ENCODE measurements at regions not wholly inside any gene's neighbourhood (a gene's known extent, or its start where the extent isn't known, plus 50 kb on each side); places are given as distances from the start of the nearest gene placed in this dataset.

- no peak overlapping the region for H3K4me3 Mint-ChIP-seq (ENCODE audit: low read depth, unreplicated experiment)
- BruUV-seq (replicated peaks): no TSS peak
- CTCF ChIA-PET: no interaction called here
- no peak for DNase-seq
- no peak overlapping the region for H3K27ac Mint-ChIP-seq (ENCODE audit: unreplicated experiment)
- H3K9me3 Mint-ChIP-seq (ENCODE audit: low read depth, unreplicated experiment): peaks cover 2% of the 10 kb centered on the region
- H3K27me3 Mint-ChIP-seq (ENCODE audit: unreplicated experiment): no peaks in the 10 kb centered on the region
- intact Hi-C loops (cut with micrococcal nuclease; ENCODE audit: unreplicated experiment): no loop called here
- H3K36me3 Mint-ChIP-seq (ENCODE audit: insufficient read depth, unreplicated experiment): no peaks in the 10 kb centered on the region
- TF ChIP-seq, protein P1, sequence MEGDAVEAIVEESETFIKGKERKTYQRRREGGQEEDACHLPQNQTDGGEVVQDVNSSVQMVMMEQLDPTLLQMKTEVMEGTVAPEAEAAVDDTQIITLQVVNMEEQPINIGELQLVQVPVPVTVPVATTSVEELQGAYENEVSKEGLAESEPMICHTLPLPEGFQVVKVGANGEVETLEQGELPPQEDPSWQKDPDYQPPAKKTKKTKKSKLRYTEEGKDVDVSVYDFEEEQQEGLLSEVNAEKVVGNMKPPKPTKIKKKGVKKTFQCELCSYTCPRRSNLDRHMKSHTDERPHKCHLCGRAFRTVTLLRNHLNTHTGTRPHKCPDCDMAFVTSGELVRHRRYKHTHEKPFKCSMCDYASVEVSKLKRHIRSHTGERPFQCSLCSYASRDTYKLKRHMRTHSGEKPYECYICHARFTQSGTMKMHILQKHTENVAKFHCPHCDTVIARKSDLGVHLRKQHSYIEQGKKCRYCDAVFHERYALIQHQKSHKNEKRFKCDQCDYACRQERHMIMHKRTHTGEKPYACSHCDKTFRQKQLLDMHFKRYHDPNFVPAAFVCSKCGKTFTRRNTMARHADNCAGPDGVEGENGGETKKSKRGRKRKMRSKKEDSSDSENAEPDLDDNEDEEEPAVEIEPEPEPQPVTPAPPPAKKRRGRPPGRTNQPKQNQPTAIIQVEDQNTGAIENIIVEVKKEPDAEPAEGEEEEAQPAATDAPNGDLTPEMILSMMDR (IDR thresholded peaks at IDR 0.05; ENCODE audit: unreplicated experiment): no peak
- no peaks in the 10 kb centered on the region for H3K4me1 Mint-ChIP-seq (ENCODE audit: low read depth, unreplicated experiment)
These were observed 270.1 kb upstream of the LDB2 start for GRCh38 chr4:17168571-17168970.

- peaks cover 2% of the 10 kb centered on the region for H3K9me3 Mint-ChIP-seq (ENCODE audit: low read depth, unreplicated experiment)
- H3K4me1 Mint-ChIP-seq (ENCODE audit: low read depth, unreplicated experiment): no peaks in the 10 kb centered on the region
- no TSS peak for BruUV-seq (replicated peaks)
- CTCF ChIA-PET: no interaction called here
- H3K27me3 Mint-ChIP-seq (ENCODE audit: unreplicated experiment): no peaks in the 10 kb centered on the region
- DNase-seq: no peak
- intact Hi-C loops (cut with micrococcal nuclease; ENCODE audit: unreplicated experiment): no loop called here
- H3K27ac Mint-ChIP-seq (ENCODE audit: unreplicated experiment): no peak overlapping the region
- no peak overlapping the region for H3K4me3 Mint-ChIP-seq (ENCODE audit: low read depth, unreplicated experiment)
- TF ChIP-seq, protein P1 (IDR thresholded peaks at IDR 0.05; ENCODE audit: unreplicated experiment): no peak
- H3K36me3 Mint-ChIP-seq (ENCODE audit: insufficient read depth, unreplicated experiment): no peaks in the 10 kb centered on the region
These were observed 268.5 kb upstream of the LDB2 start for GRCh38 chr4:17166954-17167353.

DNA sequence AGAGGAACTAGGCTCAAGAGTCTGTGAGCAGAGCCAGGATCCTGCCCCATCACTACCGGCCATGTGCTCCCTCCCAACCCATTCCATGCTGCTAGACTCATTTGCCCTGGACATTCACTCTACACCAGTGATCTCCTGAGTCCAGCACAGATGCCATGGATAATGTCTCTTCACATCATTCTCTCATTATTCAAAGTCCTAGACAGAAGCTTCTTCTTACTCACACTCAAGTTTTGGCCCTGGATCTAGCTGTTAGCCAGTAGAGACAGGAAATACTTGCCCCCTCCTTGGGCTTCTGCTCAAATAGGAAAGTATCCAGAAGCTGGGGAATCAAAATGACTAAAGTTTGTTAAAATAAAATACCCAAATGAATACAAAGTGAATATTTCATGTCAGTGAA, 266.8 kb upstream of the LDB2 start:
- CTCF ChIA-PET: no interaction called here
- BruUV-seq (replicated peaks): no TSS peak
- no peaks in the 10 kb centered on the region for H3K27me3 Mint-ChIP-seq (ENCODE audit: unreplicated experiment)

DNA sequence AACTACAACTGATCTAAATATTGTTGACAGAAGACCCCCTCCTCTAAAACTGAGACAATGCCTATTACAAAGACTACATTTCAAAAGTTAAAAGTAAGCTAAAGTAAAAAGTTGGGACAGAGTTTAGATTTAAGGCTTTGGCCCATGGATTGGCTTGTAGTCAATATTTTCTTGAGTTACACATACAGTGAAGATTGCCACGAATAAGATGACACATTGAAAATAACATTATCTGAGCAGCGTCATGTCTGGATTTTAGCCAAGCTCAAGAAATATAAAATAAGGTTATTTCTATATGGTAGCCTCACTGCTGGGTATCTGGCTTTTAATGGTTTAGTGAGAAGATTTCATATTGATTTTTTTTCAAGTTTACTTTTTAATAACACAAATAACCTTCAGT, 266.2 kb upstream of the LDB2 start:
- no peak for DNase-seq
- Mint-ChIP-seq H3K36me3 (ENCODE audit: insufficient read depth, unreplicated experiment) (no peaks in the 10 kb centered on the region), H3K4me1 (ENCODE audit: low read depth, unreplicated experiment) (no peaks in the 10 kb centered on the region), H3K9me3 (ENCODE audit: low read depth, unreplicated experiment) (peaks cover 2% of the 10 kb centered on the region), H3K27ac (ENCODE audit: unreplicated experiment) (no peak overlapping the region), H3K27me3 (ENCODE audit: unreplicated experiment) (no peaks in the 10 kb centered on the region), H3K4me3 (ENCODE audit: low read depth, unreplicated experiment) (no peak overlapping the region)
- TF ChIP-seq, protein P1 (IDR thresholded peaks at IDR 0.05; ENCODE audit: unreplicated experiment): no peak
- intact Hi-C loops (cut with micrococcal nuclease; ENCODE audit: unreplicated experiment): no loop called here
- CTCF ChIA-PET: no interaction called here
- no TSS peak for BruUV-seq (replicated peaks)

More for the DNA sequence above, 266.8 kb upstream of the LDB2 start:
- intact Hi-C loops (cut with micrococcal nuclease; ENCODE audit: unreplicated experiment): no loop called here
- H3K36me3 Mint-ChIP-seq (ENCODE audit: insufficient read depth, unreplicated experiment): no peaks in the 10 kb centered on the region
- DNase-seq: no peak
- TF ChIP-seq, protein P1 (IDR thresholded peaks at IDR 0.05; ENCODE audit: unreplicated experiment): no peak
- H3K4me3 Mint-ChIP-seq (ENCODE audit: low read depth, unreplicated experiment): no peak overlapping the region
- H3K9me3 Mint-ChIP-seq (ENCODE audit: low read depth, unreplicated experiment): peaks cover 2% of the 10 kb centered on the region
- H3K4me1 Mint-ChIP-seq (ENCODE audit: low read depth, unreplicated experiment): no peaks in the 10 kb centered on the region
- no peak overlapping the region for H3K27ac Mint-ChIP-seq (ENCODE audit: unreplicated experiment)
